SK-N-SH (cell line): ENCODE measurements at regions not wholly inside any gene's neighbourhood (a gene's known extent, or its start where the extent isn't known, plus 50 kb on each side); places are given as distances from the start of the nearest gene placed in this dataset.

ENCODE experiments used
- CTCF ChIA-PET: fragments of 300-600, 350-600 bp; formaldehyde crosslinking; extraction: SDS; loops from one replicate; lab custom pipeline; 2021; lab: Yijun Ruan, JAX
- POLR2A ChIA-PET: fragments of 350-600 bp; sonication (Branson Sonifier 250); formaldehyde crosslinking; extraction: SDS; loops from one replicate; lab custom pipeline; 2020; ENCODE audit warnings: antibody characterized with exemption, inconsistent platforms; lab: Yijun Ruan, JAX
- DNase-seq: peaks from one replicate; pipeline ENCODE4 v3.0.0; 2012
- H2AFZ ChIP-seq: fragments of 200-600 bp; sonication (generic); 2 replicates; pipeline ENCODE4 v1.8.1; 2016; ENCODE audit warnings: antibody characterized with exemption, mild to moderate bottlenecking, low read depth
- H3F3A ChIP-seq: fragments of 200-600 bp; sonication (generic); replicated peaks from 2 replicates; pipeline ENCODE3; 2016; ENCODE audit warnings: antibody characterized with exemption, mild to moderate bottlenecking; ENCODE audit not compliant: insufficient read depth
- H3K27ac ChIP-seq, 2 experiments: fragments of 200-500 bp in 1 of 2; fragments of 200-600 bp in 1 of 2; sonication (Bioruptor generic) in 1 of 2; sonication (generic), shearing (Covaris generic) in 1 of 2; 2 replicates each; pipeline versions ENCODE4 v1.5.1 to v1.6.1; 2014 to 2016; ENCODE audit warnings: low read depth in 2 of 2, inconsistent platforms in 1 of 2, low read length in 1 of 2, mild to moderate bottlenecking in 1 of 2, mixed read lengths in 1 of 2
- H3K27me3 ChIP-seq: fragments of 200-600 bp; sonication (generic), shearing (Covaris generic); 2 replicates; pipeline ENCODE4 v1.6.1; 2016; ENCODE audit warnings: mixed run types; ENCODE audit not compliant: insufficient read depth
- H3K36me3 ChIP-seq, 2 experiments: fragments of 200-500 bp in 1 of 2; fragments of 200-600 bp in 1 of 2; sonication (Bioruptor generic) in 1 of 2; sonication (generic) in 1 of 2; replicated peaks in 1 of 2; 2 replicates each; pipeline versions ENCODE3 to v1.5.1; 2014 to 2016; ENCODE audit warnings: low read length in 1 of 2, mild to moderate bottlenecking in 1 of 2; ENCODE audit not compliant: insufficient read depth in 2 of 2, control insufficient read depth in 1 of 2
- H3K4me1 ChIP-seq, 2 experiments: fragments of 200-500 bp in 1 of 2; fragments of 200-600 bp in 1 of 2; sonication (Bioruptor generic) in 1 of 2; sonication (generic), shearing (Covaris generic) in 1 of 2; 2 replicates each; pipeline versions ENCODE4 v1.5.1 to v1.6.1; 2014 to 2016; ENCODE audit warnings: low read depth in 1 of 2, low read length in 1 of 2, mixed run types in 1 of 2; ENCODE audit not compliant: insufficient read depth in 2 of 2, control insufficient read depth in 1 of 2
- H3K4me2 ChIP-seq: fragments of 200-600 bp; sonication (generic), shearing (Covaris generic); 2 replicates; pipeline ENCODE4 v1.6.1; 2017; ENCODE audit warnings: mixed run types
- H3K4me3 ChIP-seq, 2 experiments: fragments of 200-500 bp in 1 of 2; fragments of 200-600 bp in 1 of 2; sonication (Bioruptor generic) in 1 of 2; sonication (generic), shearing (Covaris generic) in 1 of 2; 2 replicates each; pipeline versions ENCODE4 v1.5.1 to v1.8.1; 2014 to 2016; ENCODE audit warnings: low read depth in 2 of 2, inconsistent platforms in 1 of 2, low read length in 1 of 2, mild to moderate bottlenecking in 1 of 2, mixed read lengths in 1 of 2, moderate library complexity in 1 of 2
- H3K79me2 ChIP-seq: fragments of 200-600 bp; sonication (generic); 2 replicates; pipeline ENCODE4 v1.8.1; 2017; ENCODE audit warnings: mild to moderate bottlenecking; ENCODE audit not compliant: insufficient read depth
- H3K9ac ChIP-seq: fragments of 200-600 bp; sonication (generic); 2 replicates; pipeline ENCODE4 v1.6.1; 2017; ENCODE audit warnings: mixed run types
- H3K9me2 ChIP-seq: fragments of 200-600 bp; sonication (generic); 2 replicates; pipeline ENCODE4 v1.6.1; 2017; ENCODE audit warnings: mixed run types
- H3K9me3 ChIP-seq: fragments of 200-600 bp; sonication (generic); 2 replicates; pipeline ENCODE4 v1.6.1; 2017; ENCODE audit warnings: mixed run types, mild to moderate bottlenecking, moderate library complexity
- H4K20me1 ChIP-seq: fragments of 200-600 bp; sonication (generic); 2 replicates; pipeline ENCODE4 v1.6.1; 2017; ENCODE audit warnings: mild to moderate bottlenecking, mixed run types; ENCODE audit not compliant: insufficient read depth
- EZH2phosphoT487 ChIP-seq: fragments of 200-600 bp; sonication (generic); IDR thresholded peaks from 2 replicates; pipeline ENCODE4 v1.6.1; 2017; ENCODE audit warnings: low read depth, mixed run types, mild to moderate bottlenecking, antibody characterized with exemption, moderate library complexity, borderline replicate concordance
- GATA2 ChIP-seq: sonication (generic); formaldehyde crosslinking; IDR thresholded peaks from 2 replicates; pipeline ENCODE4 v1.5.0; 2020; ENCODE audit warnings: mild to moderate bottlenecking, missing genetic modification reagents
- JUND ChIP-seq: IDR thresholded peaks from 2 replicates; pipeline ENCODE4 v1.4.0; 2012
- MEF2A ChIP-seq: IDR thresholded peaks from 2 replicates; pipeline ENCODE4 v1.4.0; 2012; ENCODE audit warnings: low read depth, borderline replicate concordance
- MXI1 ChIP-seq: IDR thresholded peaks from 2 replicates; pipeline ENCODE4 v1.6.1; 2012; ENCODE audit warnings: mild to moderate bottlenecking, low read depth, low read length, improper control_type of control experiment
- NFIC ChIP-seq: IDR thresholded peaks from 2 replicates; pipeline ENCODE4 v1.4.0; 2012; ENCODE audit warnings: borderline replicate concordance
- POLR2AphosphoS5 ChIP-seq: IDR thresholded peaks from 2 replicates; pipeline ENCODE4 v1.6.1; 2012; ENCODE audit warnings: low read depth, low read length
- RAD21 ChIP-seq: IDR thresholded peaks from 2 replicates; pipeline ENCODE4 v1.6.1; 2012; ENCODE audit warnings: mild to moderate bottlenecking, low read length
- RFX5 ChIP-seq: IDR thresholded peaks from 2 replicates; pipeline ENCODE4 v1.6.1; 2012; ENCODE audit warnings: mild to moderate bottlenecking, improper control_type of control experiment, low read length
- RXRA ChIP-seq: IDR thresholded peaks from 2 replicates; pipeline ENCODE4 v1.4.0; 2012; ENCODE audit warnings: low read depth, mild to moderate bottlenecking, borderline replicate concordance
- SIN3A ChIP-seq: IDR thresholded peaks from 2 replicates; pipeline ENCODE4 v1.6.1; 2012; ENCODE audit warnings: low read depth, mild to moderate bottlenecking, low read length, moderate library complexity, borderline replicate concordance
- TAF1 ChIP-seq: IDR thresholded peaks from 2 replicates; pipeline ENCODE4 v1.6.1; 2012; ENCODE audit warnings: low read depth, mild to moderate bottlenecking, low read length, moderate library complexity, borderline replicate concordance
- YY1 ChIP-seq: IDR thresholded peaks from 2 replicates; pipeline ENCODE4 v1.4.0; 2012; ENCODE audit warnings: low read depth, mild to moderate bottlenecking
- WGBS: methylation state at CpG from one replicate; pipeline ENCODE4 v1.1.6; 2017; ENCODE audit warnings: low lambda C conversion rate; 5-methylcytosine and 5-hydroxymethylcytosine counted together
- TF ChIP-seq, protein P1 (sequence below): IDR thresholded peaks from 2 replicates; pipeline ENCODE4 v1.4.0; 2012; ENCODE audit warnings: low read depth, borderline replicate concordance
- TF ChIP-seq, protein P2 (sequence below): fragments of 150-350 bp; IDR thresholded peaks from 2 replicates; pipeline ENCODE4 v1.6.1; 2017; ENCODE audit warnings: antibody characterized with exemption, low read length, low read depth, borderline replicate concordance
- TF ChIP-seq, protein P3 (sequence below): IDR thresholded peaks from 2 replicates; pipeline ENCODE4; 2012
- TF ChIP-seq, protein P4 (sequence below): fragments of 150-350 bp; IDR thresholded peaks from 2 replicates; pipeline ENCODE4 v1.6.1; 2016; ENCODE audit warnings: mild to moderate bottlenecking, low read depth, low read length

DNA sequence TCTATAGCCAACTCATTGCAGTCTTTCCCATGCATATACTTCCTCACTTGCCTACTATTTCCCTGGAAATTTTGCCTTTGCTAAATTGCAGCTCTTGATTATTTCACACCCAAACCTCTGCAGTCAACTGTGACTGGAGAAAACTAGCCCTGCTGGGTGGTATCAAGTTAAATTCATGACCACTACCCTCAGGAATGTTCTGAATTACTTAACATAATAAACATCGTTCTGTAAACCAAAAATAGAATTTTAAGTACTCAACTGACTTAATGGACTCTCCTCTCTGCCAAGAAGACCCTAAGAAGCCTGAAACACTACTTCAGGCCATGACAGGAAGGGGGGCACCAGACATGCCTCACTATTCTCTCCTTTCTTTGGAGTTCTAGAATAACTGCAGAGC, 1278.0 kb upstream of the GBE1 start:
- Histone ChIP-seq H3K79me2 (no peaks in the 10 kb centered on the region), H3K27me3 (no peaks in the 10 kb centered on the region), H3K9me3 (no peaks in the 10 kb centered on the region), H3K9me2 (no peaks in the 10 kb centered on the region), H3K27ac (no peak overlapping the region), H3K4me2 (no peak overlapping the region), H3K36me3 (no peaks in the 10 kb centered on the region), H3F3A (no peaks in the 10 kb centered on the region), H3K9ac (no peak overlapping the region), H3K4me1 (no peaks in the 10 kb centered on the region), H3K4me3 (no peak overlapping the region), H4K20me1 (no peaks in the 10 kb centered on the region), H2AFZ (no peak overlapping the region)
- TF ChIP-seq JUND (no peak), RFX5 (no peak), EZH2phosphoT487 (no peak), RAD21 (no peak), NFIC (no peak), YY1 (no peak), MXI1 (no peak), GATA2 (CRISPR knock-in tag) (no peak), SIN3A (no peak), RXRA (no peak), POLR2AphosphoS5 (no peak), MEF2A (no peak), TAF1 (no peak)
- TF ChIP-seq, protein P1, sequence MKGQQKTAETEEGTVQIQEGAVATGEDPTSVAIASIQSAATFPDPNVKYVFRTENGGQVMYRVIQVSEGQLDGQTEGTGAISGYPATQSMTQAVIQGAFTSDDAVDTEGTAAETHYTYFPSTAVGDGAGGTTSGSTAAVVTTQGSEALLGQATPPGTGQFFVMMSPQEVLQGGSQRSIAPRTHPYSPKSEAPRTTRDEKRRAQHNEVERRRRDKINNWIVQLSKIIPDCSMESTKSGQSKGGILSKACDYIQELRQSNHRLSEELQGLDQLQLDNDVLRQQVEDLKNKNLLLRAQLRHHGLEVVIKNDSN = no peak
- TF ChIP-seq, protein P2, sequence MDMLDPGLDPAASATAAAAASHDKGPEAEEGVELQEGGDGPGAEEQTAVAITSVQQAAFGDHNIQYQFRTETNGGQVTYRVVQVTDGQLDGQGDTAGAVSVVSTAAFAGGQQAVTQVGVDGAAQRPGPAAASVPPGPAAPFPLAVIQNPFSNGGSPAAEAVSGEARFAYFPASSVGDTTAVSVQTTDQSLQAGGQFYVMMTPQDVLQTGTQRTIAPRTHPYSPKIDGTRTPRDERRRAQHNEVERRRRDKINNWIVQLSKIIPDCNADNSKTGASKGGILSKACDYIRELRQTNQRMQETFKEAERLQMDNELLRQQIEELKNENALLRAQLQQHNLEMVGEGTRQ = no peak
- TF ChIP-seq, protein P3, sequence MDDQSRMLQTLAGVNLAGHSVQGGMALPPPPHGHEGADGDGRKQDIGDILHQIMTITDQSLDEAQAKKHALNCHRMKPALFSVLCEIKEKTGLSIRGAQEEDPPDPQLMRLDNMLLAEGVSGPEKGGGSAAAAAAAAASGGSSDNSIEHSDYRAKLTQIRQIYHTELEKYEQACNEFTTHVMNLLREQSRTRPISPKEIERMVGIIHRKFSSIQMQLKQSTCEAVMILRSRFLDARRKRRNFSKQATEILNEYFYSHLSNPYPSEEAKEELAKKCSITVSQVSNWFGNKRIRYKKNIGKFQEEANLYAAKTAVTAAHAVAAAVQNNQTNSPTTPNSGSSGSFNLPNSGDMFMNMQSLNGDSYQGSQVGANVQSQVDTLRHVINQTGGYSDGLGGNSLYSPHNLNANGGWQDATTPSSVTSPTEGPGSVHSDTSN = no peak
- TF ChIP-seq, protein P4, sequence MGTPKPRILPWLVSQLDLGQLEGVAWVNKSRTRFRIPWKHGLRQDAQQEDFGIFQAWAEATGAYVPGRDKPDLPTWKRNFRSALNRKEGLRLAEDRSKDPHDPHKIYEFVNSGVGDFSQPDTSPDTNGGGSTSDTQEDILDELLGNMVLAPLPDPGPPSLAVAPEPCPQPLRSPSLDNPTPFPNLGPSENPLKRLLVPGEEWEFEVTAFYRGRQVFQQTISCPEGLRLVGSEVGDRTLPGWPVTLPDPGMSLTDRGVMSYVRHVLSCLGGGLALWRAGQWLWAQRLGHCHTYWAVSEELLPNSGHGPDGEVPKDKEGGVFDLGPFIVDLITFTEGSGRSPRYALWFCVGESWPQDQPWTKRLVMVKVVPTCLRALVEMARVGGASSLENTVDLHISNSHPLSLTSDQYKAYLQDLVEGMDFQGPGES = no peak
- DNase-seq = no peak
- ChIA-PET CTCF (no interaction called here), POLR2A (no interaction called here)
- 0% methylated on average over 1 of the region's 1 CpG for WGBS
